SK-N-SH (cell line): ENCODE measurements at regions not wholly inside any gene's neighbourhood (a gene's known extent, or its start where the extent isn't known, plus 50 kb on each side); places are given as distances from the start of the nearest gene placed in this dataset.

ENCODE experiments used
- CTCF ChIA-PET: fragments of 300-600, 350-600 bp; formaldehyde crosslinking; extraction: SDS; loops from one replicate; lab custom pipeline; 2021; lab: Yijun Ruan, JAX
- POLR2A ChIA-PET: fragments of 350-600 bp; sonication (Branson Sonifier 250); formaldehyde crosslinking; extraction: SDS; loops from one replicate; lab custom pipeline; 2020; ENCODE audit warnings: antibody characterized with exemption, inconsistent platforms; lab: Yijun Ruan, JAX
- DNase-seq: peaks from one replicate; pipeline ENCODE4 v3.0.0; 2012
- H2AFZ ChIP-seq: fragments of 200-600 bp; sonication (generic); 2 replicates; pipeline ENCODE4 v1.8.1; 2016; ENCODE audit warnings: antibody characterized with exemption, mild to moderate bottlenecking, low read depth
- H3F3A ChIP-seq: fragments of 200-600 bp; sonication (generic); replicated peaks from 2 replicates; pipeline ENCODE3; 2016; ENCODE audit warnings: antibody characterized with exemption, mild to moderate bottlenecking; ENCODE audit not compliant: insufficient read depth
- H3K27ac ChIP-seq, 2 experiments: fragments of 200-500 bp in 1 of 2; fragments of 200-600 bp in 1 of 2; sonication (Bioruptor generic) in 1 of 2; sonication (generic), shearing (Covaris generic) in 1 of 2; 2 replicates each; pipeline versions ENCODE4 v1.5.1 to v1.6.1; 2014 to 2016; ENCODE audit warnings: low read depth in 2 of 2, inconsistent platforms in 1 of 2, low read length in 1 of 2, mild to moderate bottlenecking in 1 of 2, mixed read lengths in 1 of 2
- H3K27me3 ChIP-seq: fragments of 200-600 bp; sonication (generic), shearing (Covaris generic); 2 replicates; pipeline ENCODE4 v1.6.1; 2016; ENCODE audit warnings: mixed run types; ENCODE audit not compliant: insufficient read depth
- H3K36me3 ChIP-seq, 2 experiments: fragments of 200-500 bp in 1 of 2; fragments of 200-600 bp in 1 of 2; sonication (Bioruptor generic) in 1 of 2; sonication (generic) in 1 of 2; replicated peaks in 1 of 2; 2 replicates each; pipeline versions ENCODE3 to v1.5.1; 2014 to 2016; ENCODE audit warnings: low read length in 1 of 2, mild to moderate bottlenecking in 1 of 2; ENCODE audit not compliant: insufficient read depth in 2 of 2, control insufficient read depth in 1 of 2
- H3K4me1 ChIP-seq, 2 experiments: fragments of 200-500 bp in 1 of 2; fragments of 200-600 bp in 1 of 2; sonication (Bioruptor generic) in 1 of 2; sonication (generic), shearing (Covaris generic) in 1 of 2; 2 replicates each; pipeline versions ENCODE4 v1.5.1 to v1.6.1; 2014 to 2016; ENCODE audit warnings: low read depth in 1 of 2, low read length in 1 of 2, mixed run types in 1 of 2; ENCODE audit not compliant: insufficient read depth in 2 of 2, control insufficient read depth in 1 of 2
- H3K4me2 ChIP-seq: fragments of 200-600 bp; sonication (generic), shearing (Covaris generic); 2 replicates; pipeline ENCODE4 v1.6.1; 2017; ENCODE audit warnings: mixed run types
- H3K4me3 ChIP-seq, 2 experiments: fragments of 200-500 bp in 1 of 2; fragments of 200-600 bp in 1 of 2; sonication (Bioruptor generic) in 1 of 2; sonication (generic), shearing (Covaris generic) in 1 of 2; 2 replicates each; pipeline versions ENCODE4 v1.5.1 to v1.8.1; 2014 to 2016; ENCODE audit warnings: low read depth in 2 of 2, inconsistent platforms in 1 of 2, low read length in 1 of 2, mild to moderate bottlenecking in 1 of 2, mixed read lengths in 1 of 2, moderate library complexity in 1 of 2
- H3K79me2 ChIP-seq: fragments of 200-600 bp; sonication (generic); 2 replicates; pipeline ENCODE4 v1.8.1; 2017; ENCODE audit warnings: mild to moderate bottlenecking; ENCODE audit not compliant: insufficient read depth
- H3K9ac ChIP-seq: fragments of 200-600 bp; sonication (generic); 2 replicates; pipeline ENCODE4 v1.6.1; 2017; ENCODE audit warnings: mixed run types
- H3K9me2 ChIP-seq: fragments of 200-600 bp; sonication (generic); 2 replicates; pipeline ENCODE4 v1.6.1; 2017; ENCODE audit warnings: mixed run types
- H3K9me3 ChIP-seq: fragments of 200-600 bp; sonication (generic); 2 replicates; pipeline ENCODE4 v1.6.1; 2017; ENCODE audit warnings: mixed run types, mild to moderate bottlenecking, moderate library complexity
- H4K20me1 ChIP-seq: fragments of 200-600 bp; sonication (generic); 2 replicates; pipeline ENCODE4 v1.6.1; 2017; ENCODE audit warnings: mild to moderate bottlenecking, mixed run types; ENCODE audit not compliant: insufficient read depth
- CHD2 ChIP-seq: fragments of 150-350 bp; IDR thresholded peaks from 2 replicates; pipeline ENCODE4 v1.6.1; 2018; ENCODE audit warnings: low read length; ENCODE audit not compliant: partially characterized antibody
- ELF1 ChIP-seq: IDR thresholded peaks from 2 replicates; pipeline ENCODE4 v1.4.0; 2012
- EZH2phosphoT487 ChIP-seq: fragments of 200-600 bp; sonication (generic); IDR thresholded peaks from 2 replicates; pipeline ENCODE4 v1.6.1; 2017; ENCODE audit warnings: low read depth, mixed run types, mild to moderate bottlenecking, antibody characterized with exemption, moderate library complexity, borderline replicate concordance
- FOSL2 ChIP-seq: IDR thresholded peaks from 2 replicates; pipeline ENCODE4 v1.4.0; 2012; ENCODE audit warnings: low read depth, mild to moderate bottlenecking, moderate library complexity, borderline replicate concordance
- GATA2 ChIP-seq: sonication (generic); formaldehyde crosslinking; IDR thresholded peaks from 2 replicates; pipeline ENCODE4 v1.5.0; 2020; ENCODE audit warnings: mild to moderate bottlenecking, missing genetic modification reagents
- MAX ChIP-seq: IDR thresholded peaks from 2 replicates; pipeline ENCODE4 v1.4.0; 2012; ENCODE audit warnings: low read depth
- RAD21 ChIP-seq: IDR thresholded peaks from 2 replicates; pipeline ENCODE4 v1.6.1; 2012; ENCODE audit warnings: mild to moderate bottlenecking, low read length
- SIN3A ChIP-seq: IDR thresholded peaks from 2 replicates; pipeline ENCODE4 v1.6.1; 2012; ENCODE audit warnings: low read depth, mild to moderate bottlenecking, low read length, moderate library complexity, borderline replicate concordance
- SMC3 ChIP-seq: IDR thresholded peaks from 2 replicates; pipeline ENCODE4 v1.6.1; 2012; ENCODE audit warnings: low read depth, low read length, improper control_type of control experiment
- TAF1 ChIP-seq: IDR thresholded peaks from 2 replicates; pipeline ENCODE4 v1.6.1; 2012; ENCODE audit warnings: low read depth, mild to moderate bottlenecking, low read length, moderate library complexity, borderline replicate concordance
- TEAD4 ChIP-seq: IDR thresholded peaks from 2 replicates; pipeline ENCODE4 v1.4.0; 2012; ENCODE audit warnings: mild to moderate bottlenecking, borderline replicate concordance; ENCODE audit not compliant: insufficient read depth
- USF1 ChIP-seq: IDR thresholded peaks from 2 replicates; pipeline ENCODE4 v1.4.0; 2012; ENCODE audit warnings: low read depth, borderline replicate concordance
- USF2 ChIP-seq: fragments of 150-350 bp; IDR thresholded peaks from 2 replicates; pipeline ENCODE4 v1.6.1; 2017; ENCODE audit warnings: antibody characterized with exemption, low read length, low read depth, borderline replicate concordance
- ZBTB33 ChIP-seq: IDR thresholded peaks from 2 replicates; pipeline ENCODE4 v1.4.0; 2012; ENCODE audit warnings: low read depth, borderline replicate concordance
- WGBS: methylation state at CpG from one replicate; pipeline ENCODE4 v1.1.6; 2017; ENCODE audit warnings: low lambda C conversion rate; 5-methylcytosine and 5-hydroxymethylcytosine counted together
- TF ChIP-seq, protein P1 (sequence below): IDR thresholded peaks from 2 replicates; pipeline ENCODE4; 2012

GRCh38 chr7:22885797-22886261, 63.2 kb upstream of the TOMM7 start:
- Histone ChIP-seq H3K4me3 (no peak overlapping the region), H3K9me2 (no peaks in the 10 kb centered on the region), H3K9ac (no peak overlapping the region), H3K27ac (no peak overlapping the region), H3K4me1 (no peaks in the 10 kb centered on the region), H4K20me1 (no peaks in the 10 kb centered on the region), H3K4me2 (no peak overlapping the region), H3K79me2 (no peaks in the 10 kb centered on the region), H3K9me3 (no peaks in the 10 kb centered on the region), H3F3A (no peaks in the 10 kb centered on the region), H2AFZ (no peak overlapping the region), H3K36me3 (peaks cover 0 to 4% of the 10 kb centered on the region in 2 experiments), H3K27me3 (peaks cover 73% of the 10 kb centered on the region)
- ChIA-PET POLR2A (no interaction called here), CTCF (interaction anchor here (1.4 kb wide), 1 partner anchor 10 kb away, joined by 4 read pairs; no protein-coding TSS in a partner anchor)
- no peak for DNase-seq
- 0% methylated on average over 1 of the region's 1 CpG for WGBS
- no peak for TF ChIP-seq TEAD4
- no peak for TF ChIP-seq GATA2
- TF ChIP-seq FOSL2 = no peak
- TF ChIP-seq, protein P1, sequence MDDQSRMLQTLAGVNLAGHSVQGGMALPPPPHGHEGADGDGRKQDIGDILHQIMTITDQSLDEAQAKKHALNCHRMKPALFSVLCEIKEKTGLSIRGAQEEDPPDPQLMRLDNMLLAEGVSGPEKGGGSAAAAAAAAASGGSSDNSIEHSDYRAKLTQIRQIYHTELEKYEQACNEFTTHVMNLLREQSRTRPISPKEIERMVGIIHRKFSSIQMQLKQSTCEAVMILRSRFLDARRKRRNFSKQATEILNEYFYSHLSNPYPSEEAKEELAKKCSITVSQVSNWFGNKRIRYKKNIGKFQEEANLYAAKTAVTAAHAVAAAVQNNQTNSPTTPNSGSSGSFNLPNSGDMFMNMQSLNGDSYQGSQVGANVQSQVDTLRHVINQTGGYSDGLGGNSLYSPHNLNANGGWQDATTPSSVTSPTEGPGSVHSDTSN = no peak
- no peak for TF ChIP-seq SIN3A
- TF ChIP-seq RAD21 = no peak

DNA sequence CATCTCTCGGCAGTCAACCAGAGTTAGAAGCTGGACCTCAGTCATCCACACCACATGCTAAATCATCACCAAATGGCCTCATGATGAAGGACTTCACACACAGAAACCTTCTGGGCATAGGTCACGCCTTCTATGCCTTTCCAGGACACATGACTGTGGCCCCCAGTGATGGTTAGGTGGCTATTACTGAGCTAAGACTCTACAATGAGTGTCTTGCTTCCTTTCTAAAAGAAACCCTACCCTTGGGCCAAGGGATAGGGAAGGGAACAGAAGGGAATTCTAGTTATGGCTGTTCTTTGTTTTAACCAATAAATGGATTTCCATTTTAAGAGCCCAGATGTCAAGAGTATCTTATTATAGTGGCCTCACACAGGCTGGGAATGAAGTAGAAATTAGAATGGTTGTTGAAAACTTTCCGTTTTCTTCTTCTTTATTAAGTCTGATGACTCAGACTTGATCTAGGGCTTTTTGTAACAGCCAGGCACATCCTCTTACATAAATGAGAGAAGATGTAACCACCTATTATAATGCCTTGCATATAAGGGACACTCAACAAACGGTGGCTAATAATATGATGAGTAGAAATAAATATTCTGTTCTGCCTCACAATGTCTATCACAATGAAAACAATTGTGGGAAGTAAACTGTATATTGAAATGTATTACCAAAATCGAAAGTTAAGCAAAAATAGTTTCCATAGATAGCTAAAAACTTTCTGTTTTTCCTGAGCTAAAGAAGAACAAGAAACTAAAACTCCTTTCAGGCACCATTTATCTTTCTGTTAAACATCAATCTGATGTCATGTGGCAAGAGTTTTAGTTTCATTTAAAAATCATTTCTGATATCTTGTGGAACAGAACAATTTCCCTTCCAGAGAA, 62.5 kb upstream of the TOMM7 start:
- no peaks in the 10 kb centered on the region for H3K9me2 ChIP-seq
- no peak overlapping the region for H3K4me3 ChIP-seq
- H3K79me2 ChIP-seq = no peaks in the 10 kb centered on the region
- H3K27ac ChIP-seq = no peak overlapping the region
- peaks cover 0 to 4% of the 10 kb centered on the region in 2 experiments for H3K36me3 ChIP-seq
- H3K4me1 ChIP-seq = no peaks in the 10 kb centered on the region
- POLR2A ChIA-PET = no interaction called here
- H2AFZ ChIP-seq = no peak overlapping the region
- TF ChIP-seq MAX = no peak
- no peak for TF ChIP-seq ZBTB33
- no peak for TF ChIP-seq USF1
- no peak for TF ChIP-seq SMC3
- TF ChIP-seq CHD2 = no peak
- no peak for TF ChIP-seq ELF1
- no peak for TF ChIP-seq EZH2phosphoT487
- no peak for TF ChIP-seq TAF1
- TF ChIP-seq USF2 = no peak
- H3K9me3 ChIP-seq = no peaks in the 10 kb centered on the region
- no peaks in the 10 kb centered on the region for H4K20me1 ChIP-seq
- WGBS = 4% methylated on average over 5 of the region's 5 CpGs
- no peaks in the 10 kb centered on the region for H3F3A ChIP-seq
- CTCF ChIA-PET = interaction anchor here (1.4 kb wide), 1 partner anchor 9 kb away, joined by 4 read pairs; no protein-coding TSS in a partner anchor
- H3K9ac ChIP-seq = no peak overlapping the region
- H3K4me2 ChIP-seq = no peak overlapping the region
- H3K27me3 ChIP-seq = peaks cover 73% of the 10 kb centered on the region
- DNase-seq = no peak
